Fibroblast of skin of back (primary cell): ENCODE measurements at regions not wholly inside any gene's neighbourhood (a gene's known extent, or its start where the extent isn't known, plus 50 kb on each side); places are given as distances from the start of the nearest gene placed in this dataset.
A peak's percentile ranks its signal among the peaks of the same experiment; 100 is the strongest.

Experiments used
- DNase-seq: peaks from one replicate; pipeline ENCODE4 v3.0.0-alpha.2; 2013

DNA sequence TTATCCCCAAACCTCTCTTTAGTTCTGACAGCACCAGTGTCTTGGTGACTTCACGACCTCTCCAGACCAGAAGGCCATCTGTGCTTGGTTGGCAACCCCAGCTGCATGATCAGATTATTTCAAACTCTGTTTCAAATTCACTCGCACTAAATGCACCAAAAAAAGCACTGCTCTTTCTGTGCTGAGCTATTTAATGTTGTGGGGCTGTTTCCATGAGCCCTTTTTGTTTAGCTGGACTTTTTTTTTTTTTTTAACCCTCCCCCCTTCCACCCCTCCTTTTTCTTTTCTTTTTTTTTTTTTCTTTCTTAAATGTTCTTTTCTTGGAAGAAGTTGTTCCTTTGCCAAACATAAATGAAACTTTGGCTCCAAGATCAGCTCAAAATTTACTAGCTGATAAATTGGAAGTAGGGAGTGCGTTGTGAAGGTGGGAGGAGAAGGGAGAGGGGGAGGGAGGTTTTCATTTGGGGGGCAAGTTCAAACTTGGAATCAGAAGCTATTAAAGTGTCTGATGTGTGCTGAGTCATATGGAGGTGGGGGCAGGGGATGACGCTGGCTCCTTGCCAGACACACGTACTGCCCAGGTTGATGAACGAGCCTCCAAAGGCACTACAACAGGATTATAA lies 543.0 kb upstream of the TNP1 start:
- no peak for DNase-seq

DNA sequence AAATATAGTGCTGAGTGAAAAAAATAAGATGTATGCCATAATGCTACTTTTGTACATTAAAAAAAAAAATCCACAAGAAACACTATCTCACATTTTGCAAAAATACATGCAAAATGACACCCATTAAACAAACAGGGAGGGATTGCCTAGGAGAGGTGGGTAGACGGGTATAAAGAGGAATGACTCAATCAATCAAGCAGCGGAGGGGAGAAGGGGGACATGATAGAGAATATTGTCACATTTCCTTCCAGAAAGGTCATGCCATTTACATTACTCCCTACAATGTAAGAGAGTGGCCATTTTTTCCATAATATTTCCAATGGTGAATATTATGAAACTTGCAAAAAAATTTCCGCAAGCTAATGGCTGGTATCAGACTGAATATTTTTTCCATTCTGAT lies 542.3 kb upstream of the TNP1 start:
- no peak for DNase-seq

DNA sequence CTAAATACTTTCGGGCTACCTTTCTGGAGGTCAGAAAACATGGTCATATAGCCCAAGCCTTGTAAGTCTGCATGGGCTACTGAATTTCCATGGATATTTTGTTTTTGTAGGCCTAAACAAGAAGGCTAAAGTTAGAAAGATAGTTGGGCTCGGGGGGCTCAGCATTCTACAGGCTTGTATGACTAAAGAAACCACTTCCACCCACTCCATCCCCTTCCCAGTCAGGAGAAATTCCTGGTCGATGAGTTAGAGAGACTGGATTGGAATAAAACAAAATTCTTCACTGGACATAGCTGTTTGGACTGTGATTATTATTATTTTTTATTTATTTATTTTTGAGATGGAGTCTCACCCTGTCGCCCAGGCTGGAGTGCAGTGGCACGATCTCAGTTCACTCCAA lies 539.4 kb upstream of the TNP1 start:
- peak; percentile 84 for DNase-seq

DNA sequence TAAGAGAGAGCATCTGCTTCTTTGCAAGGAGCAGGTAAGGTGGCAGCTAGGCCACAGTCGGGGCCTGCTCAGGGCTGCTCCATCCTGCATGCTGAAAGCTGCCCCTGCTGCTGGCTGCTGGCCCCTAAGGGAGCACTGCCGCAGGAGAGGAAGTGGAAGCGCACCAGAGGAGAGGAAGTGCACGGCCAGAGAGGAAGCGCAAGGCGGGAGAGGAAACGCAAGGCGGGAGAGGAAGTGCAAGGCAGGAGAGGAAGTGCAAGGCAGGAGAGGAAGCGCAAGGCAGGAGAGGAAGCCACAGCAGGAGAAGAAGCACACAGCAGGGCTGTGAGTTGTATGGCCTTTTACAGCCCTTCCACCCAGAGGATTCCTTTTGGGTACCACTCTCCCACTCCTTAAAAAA lies 539.0 kb upstream of the TNP1 start:
- DNase-seq, result no peak

DNA sequence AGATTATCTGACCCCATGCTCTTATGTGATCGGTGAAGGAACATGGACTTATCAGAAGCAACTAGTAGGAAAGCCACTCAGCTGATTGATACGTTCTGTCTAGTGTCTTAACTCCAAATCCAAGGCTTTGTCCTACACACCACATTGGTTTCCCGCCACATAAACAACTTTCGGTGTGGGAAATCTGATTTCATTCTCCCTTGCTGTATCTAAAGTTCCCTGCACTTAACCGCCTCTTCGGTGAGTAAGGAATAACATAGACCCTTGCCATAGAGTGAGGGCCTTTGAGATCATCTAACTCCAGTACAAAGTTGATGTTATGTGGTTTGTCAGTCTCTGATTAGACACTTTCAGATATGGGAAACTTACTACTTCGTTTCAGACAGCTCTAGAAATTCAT lies 538.2 kb upstream of the TNP1 start:
- no peak for DNase-seq

GRCh38 chr2:217396586-217396985 lies 536.7 kb upstream of the TNP1 start:
- no peak for DNase-seq

- peak; percentile 30 for DNase-seq
These were observed 536.3 kb upstream of the TNP1 start for GRCh38 chr2:217396165-217396564.

DNA sequence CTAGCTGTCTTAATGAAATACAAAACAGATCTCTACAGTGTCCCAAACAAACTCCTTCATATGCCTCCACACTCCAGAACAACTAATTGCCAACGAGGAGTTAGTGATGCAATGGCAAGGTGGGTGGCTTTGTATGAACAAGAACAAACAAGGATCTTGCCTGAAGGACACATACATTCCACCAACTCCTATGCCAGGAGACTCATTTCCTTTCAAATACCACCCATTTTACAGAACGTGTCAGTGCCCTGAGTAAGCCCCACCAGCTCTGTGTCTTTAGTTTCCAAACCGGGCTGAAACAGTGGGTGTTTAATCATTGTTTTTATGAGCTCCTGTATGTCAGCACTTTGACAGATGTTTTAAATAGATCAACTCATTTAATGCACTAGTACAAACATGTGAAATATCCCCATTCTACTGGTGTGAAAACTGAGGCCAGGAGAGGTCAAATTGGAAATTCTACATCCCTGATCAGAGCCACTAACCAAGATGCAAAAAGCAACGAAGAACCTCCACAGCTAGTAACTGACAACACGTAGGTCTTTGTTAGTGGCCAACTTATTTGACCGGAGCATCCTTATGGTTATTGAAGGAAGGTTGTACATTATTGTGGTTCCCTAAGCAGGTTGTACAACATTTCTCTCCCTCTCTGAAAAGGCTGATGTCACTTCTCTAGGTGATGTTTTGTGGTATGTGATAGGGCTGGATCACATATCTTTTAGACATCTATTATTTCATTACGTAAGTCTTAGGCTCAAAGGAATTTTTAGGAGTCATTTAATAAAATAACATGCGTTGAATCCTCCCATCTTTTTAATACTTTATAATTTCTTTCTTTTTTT lies 534.9 kb upstream of the TNP1 start:
- DNase-seq, result peak; percentile 50

DNA sequence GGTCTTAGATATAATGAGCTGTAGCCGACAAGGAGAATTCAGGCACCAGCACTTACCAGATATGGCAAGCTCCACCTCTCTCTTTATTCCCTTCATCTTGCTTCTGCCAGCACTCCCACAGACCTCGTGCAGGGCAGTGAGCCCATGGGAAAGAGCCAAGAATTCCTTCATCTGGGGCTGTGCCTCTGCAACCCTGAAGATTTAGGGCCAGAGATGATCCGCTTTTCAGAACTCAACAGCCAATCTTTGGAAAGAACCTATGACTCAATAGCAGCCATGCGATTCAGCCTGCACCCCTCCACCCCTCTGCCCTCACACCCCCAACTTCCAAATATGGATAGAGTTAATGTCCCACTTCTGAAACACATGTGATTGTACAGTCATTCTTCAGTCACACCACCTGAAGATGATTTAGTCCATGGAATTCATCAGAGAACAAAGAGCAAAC lies 533.7 kb upstream of the TNP1 start:
- peak; percentile 60 for DNase-seq

- no peak for DNase-seq
These were observed 533.2 kb upstream of the TNP1 start for GRCh38 chr2:217392930-217393584.

GRCh38 chr2:217387776-217388387 lies 528.0 kb upstream of the TNP1 start:
- DNase-seq, result no peak

GRCh38 chr2:217386041-217386440 lies 526.2 kb upstream of the TNP1 start:
- no peak for DNase-seq

GRCh38 chr2:217383620-217384019 lies 523.8 kb upstream of the TNP1 start:
- no peak for DNase-seq

DNA sequence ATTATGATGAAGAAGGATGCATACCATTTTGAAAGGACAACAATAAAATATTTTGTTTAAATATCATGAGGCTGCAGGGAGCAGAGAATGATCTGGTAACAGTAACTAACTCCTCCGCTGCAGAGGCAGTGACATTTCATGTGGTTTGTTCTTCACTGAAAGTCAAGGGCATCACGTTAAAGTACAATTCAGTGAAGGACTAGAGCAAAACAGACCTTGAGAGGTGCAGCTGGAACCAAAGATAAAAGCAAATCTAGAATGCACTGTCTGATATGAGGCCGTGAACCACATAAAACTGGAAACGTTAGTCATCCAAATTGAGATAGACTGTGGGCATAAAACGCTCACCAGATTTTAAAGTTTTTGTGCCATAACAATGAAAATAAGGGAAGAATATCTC lies 522.9 kb upstream of the TNP1 start:
- no peak for DNase-seq

GRCh38 chr2:217379807-217380206 lies 519.9 kb upstream of the TNP1 start:
- DNase-seq, result no peak

- DNase-seq, result no peak
These were observed 512.9 kb upstream of the TNP1 start for GRCh38 chr2:217372794-217373193.

DNA sequence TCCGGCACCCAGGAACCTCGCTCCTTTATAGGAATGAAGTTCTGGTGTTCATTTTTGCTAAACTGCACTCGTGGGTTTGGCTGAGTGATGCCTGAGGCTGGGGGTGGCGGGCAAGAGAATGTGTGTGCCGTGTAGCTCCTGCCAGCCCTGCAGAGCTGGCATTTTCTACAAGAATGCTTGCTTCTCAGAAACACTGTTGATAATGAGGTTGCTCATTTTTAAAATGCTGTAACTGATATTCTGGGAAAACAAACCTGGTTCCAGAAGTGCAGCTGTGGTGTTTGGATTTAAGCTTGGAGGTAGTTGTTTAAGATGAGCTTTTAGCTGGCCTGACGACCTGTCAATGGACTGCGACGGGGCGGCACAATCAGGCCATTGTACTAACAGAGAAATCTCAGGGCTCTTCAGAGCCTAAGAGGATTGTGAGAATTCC lies 511.9 kb upstream of the TNP1 start:
- no peak for DNase-seq

DNA sequence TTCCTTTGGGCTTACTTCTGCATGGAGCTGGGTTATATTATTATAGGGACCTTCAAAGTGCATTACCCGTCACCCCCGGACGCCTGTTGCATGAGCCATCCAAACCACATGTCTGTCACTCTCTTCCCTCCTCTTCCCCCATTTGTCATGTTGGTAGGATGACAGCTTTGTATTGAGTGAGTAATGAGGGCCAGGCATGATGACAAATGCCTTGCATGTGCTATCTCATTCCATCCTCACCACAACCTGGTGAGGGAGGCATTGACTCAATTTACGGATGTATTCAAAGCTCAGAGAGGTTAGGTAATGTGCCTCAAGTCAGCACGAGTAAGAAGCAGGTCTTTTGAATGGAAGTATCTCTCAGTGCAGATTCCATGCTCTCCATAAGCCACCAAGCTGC lies 510.5 kb upstream of the TNP1 start:
- DNase-seq, result peak; percentile 97

GRCh38 chr2:217367464-217367863 lies 507.6 kb upstream of the TNP1 start:
- DNase-seq, result peak; percentile 73

- DNase-seq, result no peak
These were observed 507.1 kb upstream of the TNP1 start for GRCh38 chr2:217366966-217367365.

GRCh38 chr2:217366266-217366895 lies 506.5 kb upstream of the TNP1 start:
- DNase-seq, result peak; percentile 32

- DNase-seq, result no peak
These were observed 505.8 kb upstream of the TNP1 start for GRCh38 chr2:217365656-217366055.

GRCh38 chr2:217364224-217364623 lies 504.4 kb upstream of the TNP1 start:
- no peak for DNase-seq
